ENCODE measurements at regions not wholly inside any gene's neighbourhood (a gene's known extent, or its start where the extent isn't known, plus 50 kb on each side); places are given as distances from the start of the nearest gene placed in this dataset.
A peak's percentile ranks its signal among the peaks of the same experiment; 100 is the strongest.
"Not testable (repeated sequence)": the region's sequence is repeated elsewhere in the genome, so short reads cannot be mapped to it uniquely, and the experiment has no call there.

- DNase-seq: no peak
Measured at GRCh38 chr3:127072971-127073783, 90.3 kb downstream of the PLXNA1 start.

DNA sequence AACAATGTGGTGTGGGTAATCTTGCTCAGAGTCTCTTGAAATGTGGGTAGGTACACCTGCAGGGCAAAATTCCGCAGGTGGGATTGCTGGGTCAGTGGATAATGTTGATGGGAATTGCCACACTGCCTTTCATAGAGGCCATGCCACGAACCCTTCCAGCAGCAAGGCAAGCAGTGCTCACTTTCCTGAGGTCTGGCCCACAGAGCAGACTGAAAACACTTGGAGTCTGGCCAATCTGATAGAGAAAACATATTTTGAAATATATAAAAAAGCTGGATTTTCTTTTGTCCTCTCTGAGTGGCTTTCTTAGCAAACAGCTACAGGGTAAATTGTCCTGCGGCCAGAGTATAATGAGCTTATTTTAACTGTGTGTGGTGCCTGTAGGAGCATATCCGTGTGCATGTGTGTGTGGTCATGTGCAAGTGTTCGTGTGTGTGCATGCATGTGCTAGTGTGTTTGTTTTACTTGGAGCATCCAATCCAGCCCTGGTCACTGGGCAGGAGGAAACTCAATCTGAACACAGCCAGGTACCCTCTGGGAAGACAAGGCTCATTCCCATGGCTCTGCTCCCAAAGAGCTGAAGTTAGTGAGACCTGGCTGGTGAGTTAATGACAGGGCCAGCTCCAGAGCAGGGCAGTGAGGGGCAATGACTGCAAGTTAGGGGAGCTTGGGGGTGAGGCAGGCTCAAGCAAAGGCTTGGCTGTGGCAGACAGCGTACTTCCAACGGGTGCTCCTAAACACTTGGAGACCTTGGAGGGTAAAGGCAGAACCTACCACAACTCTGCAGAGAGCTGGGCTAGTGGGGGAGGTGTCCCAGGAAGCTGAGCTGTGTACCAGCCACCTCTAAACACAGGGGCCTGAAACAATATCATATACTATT lies 91.3 kb downstream of the PLXNA1 start:
- DNase-seq: no peak

- peak; percentile 33 for DNase-seq
Measured at GRCh38 chr3:127074900-127075360, 92.0 kb downstream of the PLXNA1 start.

- DNase-seq: not testable (repeated sequence)
Measured at GRCh38 chr3:127076166-127076992, 93.5 kb downstream of the PLXNA1 start.

DNA sequence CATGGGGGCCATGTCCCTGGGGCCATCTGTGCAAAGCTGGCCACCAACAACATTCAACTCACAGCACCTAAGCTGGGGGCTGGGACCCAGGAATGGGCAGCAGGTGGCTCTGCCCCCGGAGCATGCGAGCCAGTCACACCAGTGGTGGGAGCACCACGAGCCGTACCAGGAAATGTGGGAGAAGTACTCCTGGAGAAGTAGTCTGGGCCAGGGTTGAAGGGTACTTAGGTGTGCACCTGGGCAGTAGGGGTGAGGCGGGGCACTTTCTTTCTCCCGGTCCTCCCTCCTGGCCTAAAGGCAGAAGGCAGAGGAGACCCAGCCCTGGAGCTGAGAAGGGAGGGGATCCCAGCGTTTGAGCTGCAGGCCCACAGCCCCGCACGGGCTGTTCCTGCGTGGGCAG lies 94.2 kb downstream of the PLXNA1 start:
- DNase-seq: no peak

DNA sequence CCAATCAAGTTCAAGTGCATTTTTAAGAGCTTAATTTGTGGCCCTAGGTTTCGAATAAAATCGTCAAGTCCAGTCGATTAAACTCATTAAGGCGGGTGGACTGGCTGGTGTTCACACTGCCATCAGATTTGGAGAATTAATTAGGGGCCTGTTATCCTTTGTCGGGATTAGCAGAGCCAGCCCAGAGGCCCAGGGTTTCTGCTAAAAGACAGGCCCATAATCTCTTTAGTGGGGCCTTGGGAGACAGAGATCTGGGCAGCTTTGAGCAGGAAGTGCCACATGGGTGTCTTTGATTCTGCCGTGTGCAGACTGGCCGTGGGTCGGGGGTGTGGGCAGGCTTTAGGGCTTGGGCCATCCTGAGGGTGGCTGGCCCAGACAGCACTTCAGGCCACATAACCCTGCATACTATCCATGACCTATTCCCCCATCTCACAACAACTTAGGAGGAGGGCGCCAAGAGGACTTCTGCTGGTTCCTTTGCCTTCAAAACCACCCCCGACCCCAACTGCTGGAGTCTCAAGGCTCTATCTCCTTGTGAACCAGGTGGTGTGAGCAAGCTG lies 94.7 kb downstream of the PLXNA1 start:
- no peak for DNase-seq

- no peak for DNase-seq
Measured at GRCh38 chr3:127078626-127079025, 95.7 kb downstream of the PLXNA1 start.

- DNase-seq: no peak
Measured at GRCh38 chr3:127079211-127079610, 96.3 kb downstream of the PLXNA1 start.

DNA sequence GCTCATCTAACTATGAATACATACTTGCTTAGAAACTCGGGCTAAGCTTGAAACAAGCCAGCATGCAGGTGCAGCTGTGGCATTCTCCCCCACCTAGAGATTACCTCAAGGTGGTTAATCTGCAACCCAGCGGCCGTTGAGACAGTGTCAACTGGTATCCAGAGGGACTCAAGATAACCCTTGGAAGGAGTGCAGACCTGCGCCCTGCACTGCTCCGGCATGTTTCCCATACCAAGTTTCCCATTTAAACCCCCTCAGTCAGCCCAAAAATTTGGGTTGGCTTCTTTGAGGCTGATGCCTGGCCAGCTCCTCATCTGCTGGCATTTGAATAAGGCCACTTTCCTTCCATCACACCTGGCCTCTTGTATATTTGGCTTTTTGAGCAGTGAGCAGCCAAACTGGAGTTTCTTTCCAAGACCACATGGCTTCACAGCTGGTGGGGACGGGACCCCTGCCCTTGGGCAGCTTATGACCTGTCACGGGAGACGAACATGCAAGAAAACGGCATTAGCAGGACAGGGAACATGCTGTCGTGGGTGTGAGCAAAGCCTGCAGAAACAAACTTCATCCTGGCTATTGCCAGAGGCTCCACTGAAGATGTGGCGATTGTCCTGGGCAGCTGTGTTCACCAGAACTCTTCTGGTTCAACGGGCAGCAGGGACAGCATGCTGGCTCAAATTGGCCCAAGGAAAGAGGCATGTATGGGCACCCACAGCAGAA lies 98.2 kb downstream of the PLXNA1 start:
- DNase-seq: no peak

GRCh38 chr3:127082066-127082465 lies 99.2 kb downstream of the PLXNA1 start:
- no peak for DNase-seq

- no peak for DNase-seq
Measured at GRCh38 chr3:127083778-127084397, 101.0 kb downstream of the PLXNA1 start.

GRCh38 chr3:127084401-127084990 lies 101.6 kb downstream of the PLXNA1 start:
- DNase-seq: no peak

DNA sequence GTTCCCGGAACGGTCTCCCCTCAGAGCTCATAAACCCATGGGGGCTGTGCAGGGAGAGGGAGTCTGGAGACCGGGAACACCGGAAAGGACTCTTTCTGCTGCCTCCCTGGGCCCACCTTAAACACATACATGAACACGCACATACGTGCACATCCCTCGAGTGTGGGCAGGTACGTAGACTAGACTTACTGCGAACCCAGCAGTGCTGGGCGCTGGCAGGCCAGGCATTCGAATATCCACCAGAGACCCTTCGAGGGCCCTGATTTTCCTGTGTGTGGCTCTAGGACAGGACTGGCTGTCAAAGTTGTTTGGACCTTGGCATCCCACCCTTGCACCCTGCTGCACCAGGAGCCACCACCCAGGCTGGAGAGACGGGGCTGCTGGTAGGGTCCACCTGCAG lies 102.7 kb downstream of the PLXNA1 start:
- DNase-seq: no peak

GRCh38 chr3:127086591-127086990 lies 103.7 kb downstream of the PLXNA1 start:
- DNase-seq: not testable (repeated sequence)

- no peak for DNase-seq
Measured at GRCh38 chr3:127087441-127087840, 104.5 kb downstream of the PLXNA1 start.

- no peak for DNase-seq
Measured at GRCh38 chr3:127088511-127089351, 104.2 kb upstream of the PRR23E start.

GRCh38 chr3:127089486-127090145 lies 103.3 kb upstream of the PRR23E start:
- no peak for DNase-seq

- DNase-seq: no peak
Measured at GRCh38 chr3:127090218-127091160, 102.4 kb upstream of the PRR23E start.
